ENCODE measurements at regions not wholly inside any gene's neighbourhood (a gene's known extent, or its start where the extent isn't known, plus 50 kb on each side); places are given as distances from the start of the nearest gene placed in this dataset.

- H3K36me3 Mint-ChIP-seq: no peaks in the 10 kb centered on the region
- POLR2A ChIA-PET: no interaction called here
- no peak overlapping the region for H3K4me3 Mint-ChIP-seq
These were observed 125.2 kb upstream of the MKLN1 start for GRCh38 chr7:131202451-131202850.

More at GRCh38 chr7:131202451-131202850, 125.2 kb upstream of the MKLN1 start:
- no peaks in the 10 kb centered on the region for H3K9me3 Mint-ChIP-seq
- TF ChIP-seq IRF2 (CRISPR knock-in tag; IDR thresholded peaks at IDR 0.05; ENCODE audit: borderline replicate concordance, low read depth) (no peak), USF2 (CRISPR knock-in tag; IDR thresholded peaks at IDR 0.05) (no peak), NFATC4 (CRISPR knock-in tag; IDR thresholded peaks at IDR 0.05) (no peak), OVOL2 (CRISPR knock-in tag; IDR thresholded peaks at IDR 0.05; ENCODE audit: borderline replicate concordance) (no peak), SP1 (CRISPR knock-in tag; conservative IDR thresholded peaks at IDR 0.05) (no peak), MYBL2 (CRISPR knock-in tag; IDR thresholded peaks at IDR 0.05) (no peak), ZBTB21 (CRISPR knock-in tag; IDR thresholded peaks at IDR 0.05; ENCODE audit: borderline replicate concordance) (no peak), ZNF232 (CRISPR knock-in tag; IDR thresholded peaks at IDR 0.05) (no peak), SMAD3 (CRISPR knock-in tag; IDR thresholded peaks at IDR 0.05; ENCODE audit: borderline replicate concordance) (no peak), E2F4 (CRISPR knock-in tag; IDR thresholded peaks at IDR 0.05; ENCODE audit: borderline replicate concordance, low read depth) (no peak), E2F1 (CRISPR knock-in tag; IDR thresholded peaks at IDR 0.05) (no peak), ZNF317 (CRISPR knock-in tag; IDR thresholded peaks at IDR 0.05; ENCODE audit: borderline replicate concordance, low read depth) (no peak), ZNF281 (CRISPR knock-in tag; IDR thresholded peaks at IDR 0.05) (no peak), ESRRA (CRISPR knock-in tag; IDR thresholded peaks at IDR 0.05; ENCODE audit: borderline replicate concordance) (no peak), ZBTB43 (CRISPR knock-in tag; IDR thresholded peaks at IDR 0.05) (no peak), SOX15 (CRISPR knock-in tag; IDR thresholded peaks at IDR 0.05) (no peak), NR3C1 (CRISPR knock-in tag; conservative IDR thresholded peaks at IDR 0.05; ENCODE audit: low read depth) (no peak), ZNF671 (CRISPR knock-in tag; IDR thresholded peaks at IDR 0.05) (no peak)
- CTCF ChIA-PET: no interaction called here
- peaks cover 8% of the 10 kb centered on the region for H3K4me1 Mint-ChIP-seq
- ATAC-seq: no peak
- H3K27me3 Mint-ChIP-seq (ENCODE audit: low read depth): 0 out of 2 replicates have a peak, but pooled peaks cover 4% of the 10 kb centered on the region
- DNase-seq (ENCODE audit: low spot score): no peak
- H3K27ac Mint-ChIP-seq: no peak overlapping the region

All from WTC11 (cell line).